Neural crest cell (in vitro differentiated cells): ENCODE measurements at regions not wholly inside any gene's neighbourhood (a gene's known extent, or its start where the extent isn't known, plus 50 kb on each side); places are given as distances from the start of the nearest gene placed in this dataset.
A peak's percentile ranks its signal among the peaks of the same experiment; 100 is the strongest.

Experiments
- DNase-seq: peaks from one replicate; pipeline ENCODE4 v3.0.0; 2021; ENCODE audit warnings: low read depth, mixed read lengths, low spot score
- H3K27ac Mint-ChIP-seq: one replicate; pipeline ENCODE4 v1.8.0; 2021; ENCODE audit warnings: mild to moderate bottlenecking, mixed read lengths; ENCODE audit not compliant: unreplicated experiment
- H3K27me3 Mint-ChIP-seq: 2 replicates; pipeline ENCODE4 v1.8.0; 2021; ENCODE audit warnings: low read depth, mild to moderate bottlenecking, mixed read lengths
- H3K36me3 Mint-ChIP-seq: 2 replicates; pipeline ENCODE4 v1.8.0; 2021; ENCODE audit warnings: low read depth, mild to moderate bottlenecking, mixed read lengths
- H3K4me1 Mint-ChIP-seq: 2 replicates; pipeline ENCODE4 v1.8.0; 2021; ENCODE audit warnings: mixed read lengths
- H3K4me3 Mint-ChIP-seq: one replicate; pipeline ENCODE4 v1.8.0; 2021; ENCODE audit warnings: mild to moderate bottlenecking, mixed read lengths
- H3K9me3 Mint-ChIP-seq: 2 replicates; pipeline ENCODE4 v1.8.0; 2021; ENCODE audit warnings: mixed read lengths
- TF ChIP-seq, protein P1 (sequence below): fragments of 200-600 bp; sonication (generic); conservative IDR thresholded peaks from 2 replicates; pipeline ENCODE4 v1.5.0; 2021; ENCODE audit warnings: antibody characterized with exemption, mild to moderate bottlenecking

GRCh38 chr4:43089730-43090129 is 197.2 kb downstream of the GRXCR1 start:
- H3K9me3 Mint-ChIP-seq, result peaks cover 6% of the 10 kb centered on the region
- H3K27ac Mint-ChIP-seq, result no peak overlapping the region
- no peaks in the 10 kb centered on the region for H3K36me3 Mint-ChIP-seq
- no peak overlapping the region for H3K4me3 Mint-ChIP-seq
- no peaks in the 10 kb centered on the region for H3K4me1 Mint-ChIP-seq
- TF ChIP-seq, protein P1, sequence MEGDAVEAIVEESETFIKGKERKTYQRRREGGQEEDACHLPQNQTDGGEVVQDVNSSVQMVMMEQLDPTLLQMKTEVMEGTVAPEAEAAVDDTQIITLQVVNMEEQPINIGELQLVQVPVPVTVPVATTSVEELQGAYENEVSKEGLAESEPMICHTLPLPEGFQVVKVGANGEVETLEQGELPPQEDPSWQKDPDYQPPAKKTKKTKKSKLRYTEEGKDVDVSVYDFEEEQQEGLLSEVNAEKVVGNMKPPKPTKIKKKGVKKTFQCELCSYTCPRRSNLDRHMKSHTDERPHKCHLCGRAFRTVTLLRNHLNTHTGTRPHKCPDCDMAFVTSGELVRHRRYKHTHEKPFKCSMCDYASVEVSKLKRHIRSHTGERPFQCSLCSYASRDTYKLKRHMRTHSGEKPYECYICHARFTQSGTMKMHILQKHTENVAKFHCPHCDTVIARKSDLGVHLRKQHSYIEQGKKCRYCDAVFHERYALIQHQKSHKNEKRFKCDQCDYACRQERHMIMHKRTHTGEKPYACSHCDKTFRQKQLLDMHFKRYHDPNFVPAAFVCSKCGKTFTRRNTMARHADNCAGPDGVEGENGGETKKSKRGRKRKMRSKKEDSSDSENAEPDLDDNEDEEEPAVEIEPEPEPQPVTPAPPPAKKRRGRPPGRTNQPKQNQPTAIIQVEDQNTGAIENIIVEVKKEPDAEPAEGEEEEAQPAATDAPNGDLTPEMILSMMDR, result no peak
- DNase-seq, result no peak
- H3K27me3 Mint-ChIP-seq, result no peaks in the 10 kb centered on the region

- no peaks in the 10 kb centered on the region for H3K36me3 Mint-ChIP-seq
- H3K4me1 Mint-ChIP-seq, result no peaks in the 10 kb centered on the region
- TF ChIP-seq, protein P1, result no peak
- no peak overlapping the region for H3K27ac Mint-ChIP-seq
- no peak for DNase-seq
- no peaks in the 10 kb centered on the region for H3K27me3 Mint-ChIP-seq
- no peak overlapping the region for H3K4me3 Mint-ChIP-seq
- no peaks in the 10 kb centered on the region for H3K9me3 Mint-ChIP-seq
Measured at GRCh38 chr4:43103048-43103447, 210.5 kb downstream of the GRXCR1 start.

DNA sequence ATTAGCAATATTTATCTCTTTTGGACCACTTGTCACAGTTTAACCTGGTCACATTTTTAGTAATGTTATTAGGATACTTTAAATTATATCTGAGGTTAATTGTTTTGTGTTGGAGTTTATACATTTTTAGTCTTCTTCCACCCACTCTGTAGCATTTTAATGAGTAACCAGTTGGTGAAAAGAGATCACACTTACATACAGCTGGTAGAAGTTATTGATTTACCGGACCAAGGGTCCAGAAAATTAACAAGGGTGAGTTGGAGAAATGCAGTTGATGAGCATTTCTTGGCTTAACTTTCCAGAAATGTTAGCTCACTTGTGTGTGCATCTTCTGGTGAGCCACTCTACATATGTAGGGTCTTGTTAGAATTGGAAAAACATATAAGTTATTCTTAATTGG is 219.6 kb downstream of the GRXCR1 start:
- no peak for DNase-seq
- Mint-ChIP-seq H3K4me3 (no peak overlapping the region), H3K4me1 (peaks cover 9% of the 10 kb centered on the region), H3K27me3 (no peaks in the 10 kb centered on the region), H3K9me3 (no peaks in the 10 kb centered on the region), H3K36me3 (no peaks in the 10 kb centered on the region), H3K27ac (no peak overlapping the region)
- TF ChIP-seq, protein P1, result no peak

DNA sequence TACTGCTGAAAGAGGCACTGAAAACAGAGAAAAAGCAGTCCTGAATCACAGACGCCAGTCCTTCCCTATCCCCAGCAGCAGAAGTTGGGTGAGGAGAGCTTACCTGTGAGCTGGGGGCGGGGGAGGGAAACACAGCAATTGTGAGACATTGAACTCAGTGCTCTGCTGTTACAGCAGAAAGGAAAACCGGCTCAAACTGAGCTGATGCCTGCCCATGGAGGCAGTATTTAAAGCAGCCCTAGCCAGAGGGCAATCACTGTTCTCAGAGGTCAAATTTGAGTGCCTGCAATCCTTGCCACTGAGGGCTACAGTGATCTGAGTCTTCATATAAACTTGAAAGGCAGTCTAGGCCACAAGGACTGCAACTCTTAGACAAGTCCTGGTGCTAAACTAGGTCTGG is 220.7 kb downstream of the GRXCR1 start:
- Mint-ChIP-seq H3K27ac (peak overlapping the region; percentile 22), H3K27me3 (no peaks in the 10 kb centered on the region), H3K4me3 (no peak overlapping the region), H3K36me3 (no peaks in the 10 kb centered on the region), H3K4me1 (peaks cover 9% of the 10 kb centered on the region), H3K9me3 (peaks cover 3% of the 10 kb centered on the region)
- TF ChIP-seq, protein P1, result no peak
- no peak for DNase-seq

- Mint-ChIP-seq H3K27ac (no peak overlapping the region), H3K4me1 (no peaks in the 10 kb centered on the region), H3K36me3 (no peaks in the 10 kb centered on the region), H3K27me3 (peaks cover 7% of the 10 kb centered on the region), H3K4me3 (no peak overlapping the region), H3K9me3 (no peaks in the 10 kb centered on the region)
- TF ChIP-seq, protein P1, result no peak
- no peak for DNase-seq
Measured at GRCh38 chr4:43126595-43126994, 234.1 kb downstream of the GRXCR1 start.
